ENCODE measurements at regions not wholly inside any gene's neighbourhood (a gene's known extent, or its start where the extent isn't known, plus 50 kb on each side); places are given as distances from the start of the nearest gene placed in this dataset.

DNA sequence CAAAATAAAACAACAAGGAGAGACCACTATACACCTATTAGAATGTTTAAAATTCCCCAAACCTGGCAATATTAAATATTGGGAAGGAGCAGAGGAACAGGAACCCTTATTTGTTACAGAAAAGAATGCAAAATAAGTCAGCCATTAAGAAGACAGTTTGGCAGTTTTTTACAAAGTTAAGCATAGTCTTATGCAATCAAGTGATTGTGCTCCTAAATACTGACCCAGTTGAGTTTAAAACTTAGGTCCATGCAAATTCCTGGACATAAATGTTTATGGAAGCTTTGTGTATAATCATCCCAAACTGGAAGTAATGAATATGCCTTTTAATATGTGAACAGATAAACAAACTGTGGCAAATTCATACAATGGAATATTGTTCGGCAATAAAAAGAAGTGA lies 72.9 kb upstream of the RGS4 start:
- ATAC-seq (ENCODE audit: poor library complexity), result no peak
- Mint-ChIP-seq H3K27me3 (peaks cover 14% of the 10 kb centered on the region), H3K9me3 (no peaks in the 10 kb centered on the region), H3K27ac (no peak overlapping the region), H3K36me3 (ENCODE audit: low read depth) (no peaks in the 10 kb centered on the region), H3K4me3 (no peak overlapping the region), H3K4me1 (ENCODE audit: low read depth) (no peaks in the 10 kb centered on the region)
- no peaks in the 10 kb centered on the region for H3K4me1 ChIP-seq (ENCODE audit: insufficient read depth, low read length)
- H3K4me3 ChIP-seq (ENCODE audit: low read length), result no peak overlapping the region
- TF ChIP-seq, protein P1, sequence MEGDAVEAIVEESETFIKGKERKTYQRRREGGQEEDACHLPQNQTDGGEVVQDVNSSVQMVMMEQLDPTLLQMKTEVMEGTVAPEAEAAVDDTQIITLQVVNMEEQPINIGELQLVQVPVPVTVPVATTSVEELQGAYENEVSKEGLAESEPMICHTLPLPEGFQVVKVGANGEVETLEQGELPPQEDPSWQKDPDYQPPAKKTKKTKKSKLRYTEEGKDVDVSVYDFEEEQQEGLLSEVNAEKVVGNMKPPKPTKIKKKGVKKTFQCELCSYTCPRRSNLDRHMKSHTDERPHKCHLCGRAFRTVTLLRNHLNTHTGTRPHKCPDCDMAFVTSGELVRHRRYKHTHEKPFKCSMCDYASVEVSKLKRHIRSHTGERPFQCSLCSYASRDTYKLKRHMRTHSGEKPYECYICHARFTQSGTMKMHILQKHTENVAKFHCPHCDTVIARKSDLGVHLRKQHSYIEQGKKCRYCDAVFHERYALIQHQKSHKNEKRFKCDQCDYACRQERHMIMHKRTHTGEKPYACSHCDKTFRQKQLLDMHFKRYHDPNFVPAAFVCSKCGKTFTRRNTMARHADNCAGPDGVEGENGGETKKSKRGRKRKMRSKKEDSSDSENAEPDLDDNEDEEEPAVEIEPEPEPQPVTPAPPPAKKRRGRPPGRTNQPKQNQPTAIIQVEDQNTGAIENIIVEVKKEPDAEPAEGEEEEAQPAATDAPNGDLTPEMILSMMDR (IDR thresholded peaks at IDR 0.05), result no peak
- intact Hi-C loops (cut with DNase I, micrococcal nuclease), result no loop called here
- H3K9me3 ChIP-seq (ENCODE audit: control insufficient read depth in 1 of 2, insufficient read depth in 1 of 2, low read length in 2 of 2), result no peaks in the 10 kb centered on the region
- H3K27me3 ChIP-seq (ENCODE audit: control insufficient read depth in 1 of 2, insufficient read depth in 2 of 2, low read length in 2 of 2), result peaks cover 0 to 5% of the 10 kb centered on the region in 2 experiments
- ChIA-PET CTCF (no interaction called here), POLR2A (no interaction called here)
- H3K27ac ChIP-seq (ENCODE audit: low read depth in 1 of 2, low read length in 2 of 2), result no peak overlapping the region
- H3K36me3 ChIP-seq (ENCODE audit: insufficient read depth, low read length), result no peaks in the 10 kb centered on the region
- no peak for DNase-seq

DNA sequence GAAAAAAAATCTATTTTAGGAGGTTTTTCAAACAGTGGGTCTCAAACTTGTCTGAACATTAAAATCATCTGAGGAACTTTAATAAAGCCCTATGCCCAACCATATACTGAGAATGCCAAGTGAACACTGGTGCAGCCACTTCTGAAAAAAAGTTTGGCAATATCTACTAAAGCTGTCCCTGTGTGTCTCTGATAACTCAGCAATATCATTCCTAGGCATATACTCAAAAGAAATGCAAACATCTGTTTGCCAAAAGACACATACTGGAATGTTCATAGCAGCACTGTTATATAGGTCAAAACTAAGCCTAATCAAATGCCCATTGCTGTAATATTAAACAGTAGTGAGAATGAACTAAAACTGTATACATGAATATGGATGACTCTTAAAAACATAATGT lies 74.2 kb upstream of the RGS4 start:
- no peak overlapping the region for H3K4me3 Mint-ChIP-seq
- Histone ChIP-seq H3K27me3 (ENCODE audit: control insufficient read depth in 1 of 2, insufficient read depth in 2 of 2, low read length in 2 of 2) (peaks cover 0 to 7% of the 10 kb centered on the region in 2 experiments), H3K36me3 (ENCODE audit: insufficient read depth, low read length) (no peaks in the 10 kb centered on the region), H3K4me1 (ENCODE audit: insufficient read depth, low read length) (no peaks in the 10 kb centered on the region), H3K27ac (ENCODE audit: low read depth in 1 of 2, low read length in 2 of 2) (no peak overlapping the region), H3K9me3 (ENCODE audit: control insufficient read depth in 1 of 2, insufficient read depth in 1 of 2, low read length in 2 of 2) (no peaks in the 10 kb centered on the region), H3K4me3 (ENCODE audit: low read length) (no peak overlapping the region)
- H3K27ac Mint-ChIP-seq, result no peak overlapping the region
- ChIA-PET CTCF (no interaction called here), POLR2A (no interaction called here)
- H3K9me3 Mint-ChIP-seq, result no peaks in the 10 kb centered on the region
- ATAC-seq (ENCODE audit: poor library complexity) (no peak), DNase-seq (no peak)
- H3K27me3 Mint-ChIP-seq, result peaks cover 14% of the 10 kb centered on the region
- no peaks in the 10 kb centered on the region for H3K36me3 Mint-ChIP-seq (ENCODE audit: low read depth)
- intact Hi-C loops (cut with DNase I, micrococcal nuclease), result no loop called here
- no peaks in the 10 kb centered on the region for H3K4me1 Mint-ChIP-seq (ENCODE audit: low read depth)
- TF ChIP-seq, protein P1 (IDR thresholded peaks at IDR 0.05), result no peak

DNA sequence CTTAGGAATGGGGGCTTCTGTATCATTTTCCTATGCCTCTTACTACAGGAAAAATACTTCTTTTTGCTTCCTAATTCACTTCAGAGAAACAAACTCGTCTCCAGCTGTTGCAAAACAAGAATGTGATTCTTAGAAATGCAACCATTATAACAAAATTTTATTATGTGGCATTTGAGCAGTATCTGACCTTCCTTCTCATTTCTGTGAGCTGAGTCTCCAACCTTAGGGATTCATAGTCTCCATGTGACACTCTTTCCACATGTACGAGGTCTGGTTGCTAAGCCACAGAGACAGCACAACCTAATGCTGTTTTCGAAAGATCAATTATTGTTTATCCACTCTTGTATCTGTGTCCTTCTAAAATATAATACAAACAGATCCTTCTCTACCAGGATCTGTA lies 75.3 kb upstream of the RGS4 start:
- intact Hi-C loops (cut with DNase I, micrococcal nuclease), result no loop called here
- DNase-seq (no peak), ATAC-seq (ENCODE audit: poor library complexity) (no peak)
- no peaks in the 10 kb centered on the region for H3K4me1 ChIP-seq (ENCODE audit: insufficient read depth, low read length)
- H3K4me3 ChIP-seq (ENCODE audit: low read length), result no peak overlapping the region
- no peaks in the 10 kb centered on the region for H3K4me1 Mint-ChIP-seq (ENCODE audit: low read depth)
- TF ChIP-seq, protein P1 (IDR thresholded peaks at IDR 0.05), result no peak
- H3K36me3 ChIP-seq (ENCODE audit: insufficient read depth, low read length), result no peaks in the 10 kb centered on the region
- H3K27me3 Mint-ChIP-seq, result peaks cover 20% of the 10 kb centered on the region
- H3K36me3 Mint-ChIP-seq (ENCODE audit: low read depth), result no peaks in the 10 kb centered on the region
- H3K27ac Mint-ChIP-seq, result no peak overlapping the region
- H3K27me3 ChIP-seq (ENCODE audit: control insufficient read depth in 1 of 2, insufficient read depth in 2 of 2, low read length in 2 of 2), result peaks cover 0 to 7% of the 10 kb centered on the region in 2 experiments
- H3K4me3 Mint-ChIP-seq, result no peak overlapping the region
- no peaks in the 10 kb centered on the region for H3K9me3 ChIP-seq (ENCODE audit: control insufficient read depth in 1 of 2, insufficient read depth in 1 of 2, low read length in 2 of 2)
- ChIA-PET CTCF (no interaction called here), POLR2A (no interaction called here)
- H3K27ac ChIP-seq (ENCODE audit: low read depth in 1 of 2, low read length in 2 of 2), result no peak overlapping the region
- no peaks in the 10 kb centered on the region for H3K9me3 Mint-ChIP-seq

All from CD4-positive, alpha-beta T cell (primary cell).